GM12892 (cell line): ENCODE measurements at regions not wholly inside any gene's neighbourhood (a gene's known extent, or its start where the extent isn't known, plus 50 kb on each side); places are given as distances from the start of the nearest gene placed in this dataset.

Experiments used
- POLR2A ChIP-seq: IDR thresholded peaks from 2 replicates; pipeline ENCODE4 v1.6.1; 2011; ENCODE audit warnings: low read depth, low read length, control low read depth
- TAF1 ChIP-seq: IDR thresholded peaks from 2 replicates; pipeline ENCODE4 v1.6.1; 2011; ENCODE audit warnings: low read depth, mild to moderate bottlenecking, control low read depth, low read length, borderline replicate concordance

DNA sequence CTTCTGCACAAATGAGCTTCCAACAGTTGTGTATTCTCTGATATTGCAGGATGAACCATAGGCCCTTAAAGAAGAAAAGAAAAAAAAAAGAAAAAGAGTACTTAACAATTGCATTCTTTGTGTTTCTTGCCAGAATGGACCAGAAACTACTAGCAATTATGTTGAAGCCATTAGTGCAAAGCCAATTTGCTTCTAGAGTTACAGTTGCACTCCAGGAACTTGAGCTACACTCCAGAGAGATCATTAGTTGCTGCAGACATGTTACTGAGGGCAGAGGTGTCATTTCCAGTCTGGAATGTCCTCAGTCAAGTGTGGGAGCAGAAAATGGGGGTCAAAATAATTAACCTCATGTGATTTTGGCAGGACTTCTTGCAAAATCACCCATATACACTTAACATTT, 85.6 kb upstream of the CCL2 start:
- no peak for TF ChIP-seq POLR2A
- no peak for TF ChIP-seq TAF1
